ENCODE measurements at regions not wholly inside any gene's neighbourhood (a gene's known extent, or its start where the extent isn't known, plus 50 kb on each side); places are given as distances from the start of the nearest gene placed in this dataset.

DNA sequence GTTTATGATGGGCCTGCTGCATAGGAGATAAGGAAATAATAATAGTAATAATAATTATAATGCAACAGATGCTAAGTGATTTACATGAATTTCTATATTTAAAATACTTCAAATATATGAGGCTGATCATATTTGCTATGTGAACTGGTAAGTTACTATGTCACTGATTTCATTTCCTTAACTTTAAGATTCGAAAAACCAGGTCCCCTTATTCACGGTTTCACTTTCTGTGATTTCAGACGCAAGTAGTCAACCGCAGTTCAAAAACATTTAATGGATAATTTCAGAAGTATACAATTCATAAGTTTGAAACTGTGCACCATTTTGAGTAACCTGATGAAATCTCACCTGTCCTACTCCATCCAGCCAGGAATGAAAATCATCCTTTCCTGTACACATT is 1697.1 kb upstream of the LRRTM1 start:
- no peak for TF ChIP-seq EZH2 (IDR thresholded peaks at IDR 0.05)
- no peak for TF ChIP-seq POLR2AphosphoS5 (IDR thresholded peaks at IDR 0.05; ENCODE audit: borderline replicate concordance, low read depth, low read length)
- no peak for TF ChIP-seq FOXP2 (optimal IDR thresholded peaks at IDR 0.05; ENCODE audit: control extremely low read depth, extremely low read length, insufficient read depth)
- Histone ChIP-seq H3K4me3 (no peak overlapping the region), H3K27ac (no peak overlapping the region), H3K9ac (ENCODE audit: insufficient read length) (no peak overlapping the region), H3K36me3 (ENCODE audit: insufficient read depth, low read length) (no peaks in the 10 kb centered on the region), H3K9me3 (ENCODE audit: low read depth, low read length) (no peaks in the 10 kb centered on the region)
- no peak for DNase-seq (ENCODE audit: low read depth, low spot score)

DNA sequence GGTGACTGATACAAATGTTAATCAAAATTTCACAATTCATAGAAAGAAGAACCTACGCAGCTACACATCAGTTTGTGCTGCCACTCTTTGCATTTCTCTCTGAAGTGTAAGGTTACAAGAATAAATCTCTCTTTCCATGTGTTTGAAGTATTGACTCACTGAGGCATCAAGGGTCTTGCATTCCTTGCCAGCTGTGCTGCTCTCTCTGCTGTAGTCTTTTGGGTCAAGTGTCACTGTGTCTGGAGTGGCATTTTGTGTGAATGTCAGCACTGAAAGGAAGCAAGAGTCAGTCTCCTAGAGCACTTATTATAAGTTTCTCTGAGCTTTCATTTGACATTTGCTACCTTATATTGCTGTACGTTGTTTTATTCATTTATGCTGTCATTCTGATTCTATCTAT is 1696.1 kb upstream of the LRRTM1 start:
- Histone ChIP-seq H3K36me3 (ENCODE audit: insufficient read depth, low read length) (no peaks in the 10 kb centered on the region), H3K9ac (ENCODE audit: insufficient read length) (no peak overlapping the region), H3K9me3 (ENCODE audit: low read depth, low read length) (no peaks in the 10 kb centered on the region), H3K27ac (no peak overlapping the region), H3K4me3 (no peak overlapping the region)
- no peak for DNase-seq (ENCODE audit: low read depth, low spot score)
- TF ChIP-seq POLR2AphosphoS5 (IDR thresholded peaks at IDR 0.05; ENCODE audit: borderline replicate concordance, low read depth, low read length) (no peak), FOXP2 (optimal IDR thresholded peaks at IDR 0.05; ENCODE audit: control extremely low read depth, extremely low read length, insufficient read depth) (no peak), EZH2 (IDR thresholded peaks at IDR 0.05) (no peak)

DNA sequence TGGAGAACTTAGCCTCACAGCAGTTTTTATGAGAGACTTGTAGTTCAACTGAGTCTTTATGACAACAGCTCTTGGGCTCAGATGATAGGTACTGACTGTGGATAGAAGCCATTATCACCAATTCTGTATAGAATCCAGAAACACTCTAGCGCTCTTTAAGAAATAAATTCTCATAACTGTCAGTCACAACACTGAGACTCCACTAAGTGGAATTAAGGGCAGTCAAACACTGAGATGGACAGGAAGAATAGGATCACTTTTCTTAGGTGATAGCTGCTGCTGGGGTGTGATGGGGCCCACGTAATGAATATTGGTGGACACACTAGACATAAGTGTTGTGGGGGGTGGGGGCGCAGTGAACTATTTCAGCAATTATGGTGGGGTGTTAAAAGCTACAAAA is 1691.8 kb upstream of the LRRTM1 start:
- no peak overlapping the region for H3K27ac ChIP-seq
- no peak for TF ChIP-seq FOXP2 (optimal IDR thresholded peaks at IDR 0.05; ENCODE audit: control extremely low read depth, extremely low read length, insufficient read depth)
- TF ChIP-seq EZH2 (IDR thresholded peaks at IDR 0.05): no peak
- TF ChIP-seq POLR2AphosphoS5 (IDR thresholded peaks at IDR 0.05; ENCODE audit: borderline replicate concordance, low read depth, low read length): no peak
- H3K9ac ChIP-seq (ENCODE audit: insufficient read length): no peak overlapping the region
- no peak overlapping the region for H3K4me3 ChIP-seq
- no peaks in the 10 kb centered on the region for H3K36me3 ChIP-seq (ENCODE audit: insufficient read depth, low read length)
- DNase-seq (ENCODE audit: low read depth, low spot score): no peak
- no peaks in the 10 kb centered on the region for H3K9me3 ChIP-seq (ENCODE audit: low read depth, low read length)

DNA sequence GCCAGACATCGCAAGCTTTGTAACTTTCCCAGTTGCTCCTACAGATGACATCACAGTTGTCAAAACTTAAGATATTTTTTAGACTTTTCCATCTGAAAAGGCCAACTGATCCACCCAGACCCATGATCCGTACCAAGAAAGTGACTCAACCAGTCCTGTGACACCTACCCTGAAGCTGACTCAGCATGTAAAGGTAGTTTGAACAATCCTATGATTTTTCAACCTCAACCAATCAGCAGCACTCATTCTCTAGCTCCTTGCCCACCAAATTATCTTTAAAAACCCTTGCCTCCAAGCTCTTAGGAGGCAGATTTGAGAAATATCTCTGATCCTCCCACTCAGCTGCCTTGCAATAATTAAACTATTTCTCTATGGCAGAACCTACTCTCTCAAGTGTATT is 1686.7 kb upstream of the LRRTM1 start:
- no peak for TF ChIP-seq POLR2AphosphoS5 (IDR thresholded peaks at IDR 0.05; ENCODE audit: borderline replicate concordance, low read depth, low read length)
- no peak for TF ChIP-seq EZH2 (IDR thresholded peaks at IDR 0.05)
- no peak for TF ChIP-seq FOXP2 (optimal IDR thresholded peaks at IDR 0.05; ENCODE audit: control extremely low read depth, extremely low read length, insufficient read depth)

DNA sequence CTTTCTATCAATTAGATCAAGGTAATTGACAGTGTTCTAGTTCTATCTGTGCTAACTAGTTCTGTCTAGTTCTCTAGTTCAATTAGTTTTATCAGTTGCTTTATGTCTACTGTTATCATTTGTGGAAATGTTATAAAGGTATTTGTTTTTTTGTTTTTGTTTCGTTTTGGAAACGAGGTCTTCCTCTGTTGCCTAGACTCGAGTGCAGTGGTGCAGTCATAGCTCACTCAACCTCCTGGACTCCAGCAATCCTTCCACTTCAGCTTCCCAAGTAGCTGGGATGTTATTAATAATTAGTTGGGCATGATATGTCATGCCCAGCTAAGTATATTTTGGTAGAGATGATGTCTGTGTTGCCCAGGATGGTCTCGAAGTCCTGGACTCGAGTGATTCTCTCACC is 1682.8 kb upstream of the LRRTM1 start:
- H3K9me3 ChIP-seq (ENCODE audit: low read depth, low read length): no peaks in the 10 kb centered on the region
- no peak overlapping the region for H3K4me3 ChIP-seq
- H3K36me3 ChIP-seq (ENCODE audit: insufficient read depth, low read length): no peaks in the 10 kb centered on the region
- no peak for DNase-seq (ENCODE audit: low read depth, low spot score)
- H3K9ac ChIP-seq (ENCODE audit: insufficient read length): no peak overlapping the region
- TF ChIP-seq FOXP2 (optimal IDR thresholded peaks at IDR 0.05; ENCODE audit: control extremely low read depth, extremely low read length, insufficient read depth) (no peak), POLR2AphosphoS5 (IDR thresholded peaks at IDR 0.05; ENCODE audit: borderline replicate concordance, low read depth, low read length) (no peak), EZH2 (IDR thresholded peaks at IDR 0.05) (no peak)
- no peak overlapping the region for H3K27ac ChIP-seq

More for the DNA sequence above, 1686.7 kb upstream of the LRRTM1 start:
- Histone ChIP-seq H3K9me3 (ENCODE audit: low read depth, low read length) (no peaks in the 10 kb centered on the region), H3K36me3 (ENCODE audit: insufficient read depth, low read length) (no peaks in the 10 kb centered on the region), H3K9ac (ENCODE audit: insufficient read length) (no peak overlapping the region), H3K27ac (no peak overlapping the region), H3K4me3 (no peak overlapping the region)
- no peak for DNase-seq (ENCODE audit: low read depth, low spot score)

DNA sequence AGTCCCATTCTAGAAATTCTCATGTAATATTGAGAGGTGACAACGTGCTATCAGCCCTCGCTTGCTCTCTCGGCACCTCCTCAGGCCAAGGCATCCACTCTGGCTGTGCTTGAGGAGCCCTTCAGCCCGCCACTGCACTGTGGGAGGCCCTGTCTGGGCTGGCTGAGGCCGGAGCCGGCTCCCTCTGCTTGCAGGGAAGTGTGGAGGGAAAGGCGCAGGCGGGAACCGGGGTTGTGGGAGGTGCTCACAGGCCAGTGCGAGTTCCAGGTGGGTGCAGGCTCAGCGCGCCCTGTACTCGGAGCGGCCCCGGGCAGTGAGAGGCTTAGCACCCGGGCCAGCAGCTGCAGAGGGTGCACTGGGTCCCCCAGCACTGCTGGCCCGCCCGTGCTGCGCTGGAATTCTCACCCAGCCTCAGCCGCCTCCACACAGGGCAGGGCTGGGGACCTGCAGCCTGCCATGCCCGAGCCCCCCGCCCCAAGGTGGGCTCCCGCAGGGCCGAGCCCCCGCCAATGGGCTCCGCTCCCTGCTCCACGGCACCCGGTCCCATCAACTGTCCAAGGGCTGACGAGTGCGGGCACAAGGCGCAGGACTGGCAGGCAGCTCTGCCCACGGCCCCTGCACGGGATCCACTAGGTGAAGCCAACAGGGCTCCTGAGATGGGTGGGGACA is 1680.6 kb upstream of the LRRTM1 start:
- no peak for TF ChIP-seq EZH2 (IDR thresholded peaks at IDR 0.05)
- Histone ChIP-seq H3K36me3 (ENCODE audit: insufficient read depth, low read length) (no peaks in the 10 kb centered on the region), H3K9me3 (ENCODE audit: low read depth, low read length) (no peaks in the 10 kb centered on the region), H3K4me3 (no peak overlapping the region), H3K9ac (ENCODE audit: insufficient read length) (no peak overlapping the region), H3K27ac (no peak overlapping the region)
- DNase-seq (ENCODE audit: low read depth, low spot score): no peak

DNA sequence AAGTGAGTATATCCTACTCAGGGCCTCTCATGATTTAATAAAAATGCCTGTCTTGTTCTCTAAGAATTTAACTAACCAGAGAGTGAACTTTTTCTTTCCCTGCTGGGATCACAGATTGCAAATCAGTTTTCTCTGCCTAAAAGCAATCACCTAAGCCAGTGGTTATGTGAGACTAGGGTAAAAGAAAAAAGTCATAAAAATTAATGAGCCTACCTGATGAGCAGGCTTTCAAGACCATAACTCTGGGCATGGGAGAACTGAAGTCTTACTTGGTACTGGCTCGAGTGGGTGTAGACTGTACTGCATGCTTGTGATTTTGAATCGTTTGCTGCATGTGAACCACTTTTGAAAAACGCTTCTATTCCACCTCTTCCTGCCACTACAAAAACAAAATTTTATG is 1677.0 kb upstream of the LRRTM1 start:
- no peak overlapping the region for H3K27ac ChIP-seq
- no peak for DNase-seq (ENCODE audit: low read depth, low spot score)
- TF ChIP-seq EZH2 (IDR thresholded peaks at IDR 0.05): no peak
- no peak for TF ChIP-seq FOXP2 (optimal IDR thresholded peaks at IDR 0.05; ENCODE audit: control extremely low read depth, extremely low read length, insufficient read depth)
- TF ChIP-seq POLR2AphosphoS5 (IDR thresholded peaks at IDR 0.05; ENCODE audit: borderline replicate concordance, low read depth, low read length): no peak
- no peaks in the 10 kb centered on the region for H3K9me3 ChIP-seq (ENCODE audit: low read depth, low read length)
- H3K4me3 ChIP-seq: no peak overlapping the region
- no peaks in the 10 kb centered on the region for H3K36me3 ChIP-seq (ENCODE audit: insufficient read depth, low read length)
- no peak overlapping the region for H3K9ac ChIP-seq (ENCODE audit: insufficient read length)

DNA sequence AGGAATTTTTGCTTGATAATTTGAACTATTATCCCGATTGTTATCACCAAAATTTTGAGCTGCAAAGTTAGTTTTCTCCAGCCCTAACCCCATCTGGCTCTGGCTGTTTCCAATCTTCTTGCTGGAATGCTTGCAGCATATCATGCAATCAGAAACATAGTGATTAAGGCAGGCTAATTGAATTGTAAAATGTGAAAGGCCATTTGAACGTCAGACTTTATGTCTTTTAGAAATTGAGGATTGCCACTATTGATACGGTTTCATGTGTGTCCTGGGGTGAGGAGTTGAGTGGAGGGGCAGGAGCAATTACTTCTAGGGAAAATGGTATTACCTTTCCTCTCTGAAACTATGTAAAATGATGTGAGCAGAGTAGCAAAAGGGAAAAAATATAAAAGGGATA is 1674.5 kb upstream of the LRRTM1 start:
- no peak overlapping the region for H3K9ac ChIP-seq (ENCODE audit: insufficient read length)
- no peak overlapping the region for H3K4me3 ChIP-seq
- no peak for DNase-seq (ENCODE audit: low read depth, low spot score)
- H3K9me3 ChIP-seq (ENCODE audit: low read depth, low read length): no peaks in the 10 kb centered on the region
- no peak for TF ChIP-seq POLR2AphosphoS5 (IDR thresholded peaks at IDR 0.05; ENCODE audit: borderline replicate concordance, low read depth, low read length)
- TF ChIP-seq FOXP2 (optimal IDR thresholded peaks at IDR 0.05; ENCODE audit: control extremely low read depth, extremely low read length, insufficient read depth): no peak
- TF ChIP-seq EZH2 (IDR thresholded peaks at IDR 0.05): no peak
- no peak overlapping the region for H3K27ac ChIP-seq
- H3K36me3 ChIP-seq (ENCODE audit: insufficient read depth, low read length): no peaks in the 10 kb centered on the region

DNA sequence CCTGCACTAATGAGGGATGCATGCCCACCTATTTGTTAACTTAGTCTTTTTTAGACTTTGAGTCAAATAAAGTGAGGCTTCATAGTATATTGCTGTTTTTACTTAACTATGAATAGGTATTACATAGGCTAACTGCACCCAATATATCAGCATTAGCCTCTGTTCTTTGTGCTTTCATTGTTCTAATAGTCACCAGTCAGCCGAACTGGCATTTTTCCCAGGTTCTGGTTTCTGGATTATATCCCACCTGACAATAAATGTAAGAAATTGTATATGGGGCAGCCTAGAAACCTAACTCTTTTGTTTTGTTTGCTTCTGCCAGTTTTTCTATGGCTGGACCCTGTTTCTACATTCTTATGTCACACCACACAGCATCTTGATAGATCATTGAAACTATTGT is 1672.4 kb upstream of the LRRTM1 start:
- Histone ChIP-seq H3K9ac (ENCODE audit: insufficient read length) (no peak overlapping the region), H3K27ac (no peak overlapping the region), H3K36me3 (ENCODE audit: insufficient read depth, low read length) (no peaks in the 10 kb centered on the region), H3K4me3 (no peak overlapping the region), H3K9me3 (ENCODE audit: low read depth, low read length) (no peaks in the 10 kb centered on the region)
- TF ChIP-seq EZH2 (IDR thresholded peaks at IDR 0.05): no peak
- TF ChIP-seq POLR2AphosphoS5 (IDR thresholded peaks at IDR 0.05; ENCODE audit: borderline replicate concordance, low read depth, low read length): no peak
- no peak for TF ChIP-seq FOXP2 (optimal IDR thresholded peaks at IDR 0.05; ENCODE audit: control extremely low read depth, extremely low read length, insufficient read depth)
- DNase-seq (ENCODE audit: low read depth, low spot score): no peak

Measured in SK-N-MC (cell line).